ENCODE measurements at regions not wholly inside any gene's neighbourhood (a gene's known extent, or its start where the extent isn't known, plus 50 kb on each side); places are given as distances from the start of the nearest gene placed in this dataset.

DNA sequence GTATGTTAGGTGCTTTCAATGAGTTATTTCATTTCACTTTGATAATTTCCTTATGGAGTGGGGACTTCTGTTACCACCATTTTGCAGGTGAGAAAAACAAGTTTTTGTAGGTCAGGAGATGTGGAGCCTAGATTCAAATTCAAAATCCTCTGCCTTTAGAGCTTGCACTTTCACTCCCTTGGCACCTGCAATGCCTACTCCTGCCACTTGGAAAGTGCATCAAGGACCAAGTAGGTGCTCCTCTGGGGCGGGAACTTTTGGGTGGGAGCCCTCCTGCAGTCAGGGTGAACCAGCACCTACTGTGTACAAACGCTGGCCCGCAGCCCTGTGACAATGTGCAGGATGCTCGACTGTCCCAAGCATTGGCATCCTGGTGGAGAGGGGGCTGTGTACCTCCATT is 199.0 kb downstream of the EMX2 start:
- Histone ChIP-seq H3K4me3 (ENCODE audit: low read depth, low read length) (no peak overlapping the region), H3K27me3 (ENCODE audit: control insufficient read depth, insufficient read depth, low read length) (no peaks in the 10 kb centered on the region), H3K36me3 (ENCODE audit: control insufficient read depth, insufficient read depth, low read length) (no peaks in the 10 kb centered on the region)
- no peak for FAIRE-seq
- TF ChIP-seq, protein P1, sequence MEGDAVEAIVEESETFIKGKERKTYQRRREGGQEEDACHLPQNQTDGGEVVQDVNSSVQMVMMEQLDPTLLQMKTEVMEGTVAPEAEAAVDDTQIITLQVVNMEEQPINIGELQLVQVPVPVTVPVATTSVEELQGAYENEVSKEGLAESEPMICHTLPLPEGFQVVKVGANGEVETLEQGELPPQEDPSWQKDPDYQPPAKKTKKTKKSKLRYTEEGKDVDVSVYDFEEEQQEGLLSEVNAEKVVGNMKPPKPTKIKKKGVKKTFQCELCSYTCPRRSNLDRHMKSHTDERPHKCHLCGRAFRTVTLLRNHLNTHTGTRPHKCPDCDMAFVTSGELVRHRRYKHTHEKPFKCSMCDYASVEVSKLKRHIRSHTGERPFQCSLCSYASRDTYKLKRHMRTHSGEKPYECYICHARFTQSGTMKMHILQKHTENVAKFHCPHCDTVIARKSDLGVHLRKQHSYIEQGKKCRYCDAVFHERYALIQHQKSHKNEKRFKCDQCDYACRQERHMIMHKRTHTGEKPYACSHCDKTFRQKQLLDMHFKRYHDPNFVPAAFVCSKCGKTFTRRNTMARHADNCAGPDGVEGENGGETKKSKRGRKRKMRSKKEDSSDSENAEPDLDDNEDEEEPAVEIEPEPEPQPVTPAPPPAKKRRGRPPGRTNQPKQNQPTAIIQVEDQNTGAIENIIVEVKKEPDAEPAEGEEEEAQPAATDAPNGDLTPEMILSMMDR (IDR thresholded peaks at IDR 0.05; ENCODE audit: insufficient read depth, low read length, severe bottlenecking) = peak; percentile 7
- DNase-seq (ENCODE audit: low read depth) = no peak

DNA sequence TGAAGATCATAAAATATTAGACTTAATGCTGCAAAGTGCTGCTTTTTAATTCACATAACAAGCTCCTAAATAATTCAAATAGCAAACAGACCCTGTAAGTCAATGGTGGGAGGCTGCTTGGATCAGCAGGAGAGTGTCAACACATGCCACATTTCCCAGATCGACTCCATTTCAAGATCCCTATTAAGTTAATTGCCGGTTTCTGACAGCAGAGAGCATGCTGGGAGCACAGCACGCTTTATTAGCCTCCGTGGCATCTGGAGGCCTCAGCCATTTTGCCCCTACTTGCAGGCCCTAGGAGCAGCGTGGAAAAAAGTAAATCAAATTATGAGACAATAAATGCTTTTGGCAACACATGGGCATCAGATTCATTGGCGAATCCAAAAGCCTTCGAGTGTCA is 201.0 kb downstream of the EMX2 start:
- TF ChIP-seq, protein P1 (IDR thresholded peaks at IDR 0.05; ENCODE audit: insufficient read depth, low read length, severe bottlenecking) = no peak
- no peaks in the 10 kb centered on the region for H3K36me3 ChIP-seq (ENCODE audit: control insufficient read depth, insufficient read depth, low read length)
- H3K4me3 ChIP-seq (ENCODE audit: low read depth, low read length) = no peak overlapping the region
- no peak for DNase-seq (ENCODE audit: low read depth)
- FAIRE-seq = no peak
- H3K27me3 ChIP-seq (ENCODE audit: control insufficient read depth, insufficient read depth, low read length) = no peaks in the 10 kb centered on the region

DNA sequence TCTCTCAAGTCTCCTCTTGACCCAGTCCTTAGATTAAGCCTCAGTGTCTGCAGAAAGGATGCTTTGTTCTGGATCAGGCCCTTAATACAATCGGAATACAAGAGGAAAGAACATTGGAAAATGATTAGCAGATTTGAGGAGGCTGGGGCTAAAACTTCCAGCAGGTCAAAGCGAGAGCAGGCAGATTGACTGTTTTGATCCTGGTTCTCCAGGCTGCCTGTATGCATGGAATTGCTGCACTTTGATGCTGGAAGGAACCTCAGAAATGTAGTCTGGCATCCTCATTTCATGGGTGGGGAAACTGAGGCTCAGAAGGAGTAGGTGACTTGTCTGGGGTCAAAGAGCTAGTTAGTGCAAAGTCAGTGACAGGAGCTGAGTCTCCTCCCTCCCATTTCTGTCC is 202.8 kb downstream of the EMX2 start:
- FAIRE-seq (no peak), DNase-seq (ENCODE audit: low read depth) (no peak)
- TF ChIP-seq, protein P1 (IDR thresholded peaks at IDR 0.05; ENCODE audit: insufficient read depth, low read length, severe bottlenecking) = no peak
- no peaks in the 10 kb centered on the region for H3K36me3 ChIP-seq (ENCODE audit: control insufficient read depth, insufficient read depth, low read length)
- H3K27me3 ChIP-seq (ENCODE audit: control insufficient read depth, insufficient read depth, low read length) = no peaks in the 10 kb centered on the region
- no peak overlapping the region for H3K4me3 ChIP-seq (ENCODE audit: low read depth, low read length)

DNA sequence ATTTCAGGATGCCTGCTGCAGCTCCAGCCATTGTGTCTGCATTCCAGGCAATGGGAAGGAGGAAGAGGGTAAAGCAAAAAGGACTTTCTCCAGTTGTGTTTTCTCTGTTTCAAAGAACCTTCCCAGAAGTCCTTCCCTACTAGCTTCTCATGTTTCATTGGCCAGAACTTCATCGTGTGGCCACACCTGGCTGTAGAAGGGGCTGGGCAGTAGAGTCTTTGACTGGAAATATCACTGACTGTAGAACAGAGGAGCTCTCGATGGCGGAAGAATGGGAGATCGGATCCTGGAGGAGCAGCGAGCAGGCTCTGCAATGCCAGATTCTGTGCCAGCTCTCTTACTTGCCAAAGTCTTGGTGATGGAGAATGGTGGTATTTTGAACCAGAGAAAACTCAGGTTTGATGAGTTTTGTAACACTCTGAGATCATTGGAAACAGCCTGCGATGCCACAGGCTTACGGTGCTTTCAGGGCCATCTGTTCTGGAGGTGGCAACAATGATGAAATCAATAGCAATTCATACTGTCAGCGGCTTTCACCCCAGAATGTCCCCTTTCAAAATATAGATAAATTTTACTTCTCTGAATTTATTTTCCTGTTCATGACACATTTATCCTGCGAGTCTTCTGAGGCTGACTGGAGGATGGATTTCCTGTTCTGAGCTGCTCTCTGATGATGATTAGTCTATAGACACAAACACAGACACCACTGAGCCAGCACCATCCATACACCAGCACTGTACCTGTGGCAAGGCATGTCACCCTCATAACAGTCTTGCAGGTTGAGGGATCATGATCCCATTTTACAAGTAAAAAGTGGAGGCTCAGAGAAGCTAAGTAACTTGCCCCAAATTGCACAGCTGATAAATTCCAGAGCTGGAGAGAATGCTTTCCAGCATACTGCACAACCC is 204.2 kb downstream of the EMX2 start:
- Histone ChIP-seq H3K27me3 (ENCODE audit: control insufficient read depth, insufficient read depth, low read length) (no peaks in the 10 kb centered on the region), H3K4me3 (ENCODE audit: low read depth, low read length) (no peak overlapping the region), H3K36me3 (ENCODE audit: control insufficient read depth, insufficient read depth, low read length) (no peaks in the 10 kb centered on the region)
- no peak for DNase-seq (ENCODE audit: low read depth)
- FAIRE-seq = peak; percentile 77
- TF ChIP-seq, protein P1 (IDR thresholded peaks at IDR 0.05; ENCODE audit: insufficient read depth, low read length, severe bottlenecking) = no peak

DNA sequence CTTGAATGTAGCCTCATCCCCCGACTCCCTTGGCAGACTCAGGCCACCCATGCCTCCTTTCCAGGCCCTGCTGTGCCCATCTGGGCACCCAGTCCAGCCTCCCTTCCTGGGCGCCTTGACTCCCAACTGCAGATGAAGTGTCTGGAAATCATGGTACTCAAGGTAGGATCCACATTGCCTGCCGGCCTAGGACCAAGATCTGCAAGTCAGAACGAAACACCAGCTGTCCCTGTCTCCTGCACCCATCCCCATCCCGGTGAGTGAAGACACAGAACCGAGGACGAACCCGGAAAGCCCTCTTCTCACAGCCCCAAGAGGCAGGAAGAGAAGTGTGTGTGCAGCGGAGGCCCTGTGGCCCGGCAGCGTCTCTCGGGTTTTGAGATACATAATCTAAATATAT is 205.1 kb downstream of the EMX2 start:
- Histone ChIP-seq H3K36me3 (ENCODE audit: control insufficient read depth, insufficient read depth, low read length) (no peaks in the 10 kb centered on the region), H3K4me3 (ENCODE audit: low read depth, low read length) (no peak overlapping the region), H3K27me3 (ENCODE audit: control insufficient read depth, insufficient read depth, low read length) (no peaks in the 10 kb centered on the region)
- FAIRE-seq (no peak), DNase-seq (ENCODE audit: low read depth) (no peak)
- TF ChIP-seq, protein P1 (IDR thresholded peaks at IDR 0.05; ENCODE audit: insufficient read depth, low read length, severe bottlenecking) = no peak
